ENCODE measurements at regions not wholly inside any gene's neighbourhood (a gene's known extent, or its start where the extent isn't known, plus 50 kb on each side); places are given as distances from the start of the nearest gene placed in this dataset.

DNA sequence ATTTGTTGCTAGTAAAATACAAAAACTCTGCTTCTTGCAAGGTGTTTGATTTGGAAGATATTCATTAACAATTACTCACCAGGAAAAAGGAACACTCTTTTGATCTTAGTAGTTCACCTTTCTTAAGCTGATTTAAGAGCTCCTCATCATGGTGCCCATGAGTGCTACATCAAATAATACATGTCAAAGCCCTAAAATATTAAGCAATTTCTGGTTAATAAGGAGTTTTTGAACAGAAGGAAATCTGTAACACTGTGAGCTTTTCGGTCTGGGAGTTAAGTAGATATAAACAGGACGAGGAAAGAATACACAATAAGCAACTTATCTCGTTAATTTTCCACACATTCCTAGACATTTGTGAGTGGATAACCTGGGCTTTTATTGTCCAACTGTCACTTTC, 83.9 kb upstream of the DCBLD2 start:
- Histone ChIP-seq H3K4me1 (peaks cover 14% of the 10 kb centered on the region), H3K9me3 (no peaks in the 10 kb centered on the region), H3K4me3 (ENCODE audit: low read depth, low read length) (no peak overlapping the region), H3K36me3 (ENCODE audit: control insufficient read depth, insufficient read depth, low read length) (no peaks in the 10 kb centered on the region), H3K27me3 (replicated peaks; ENCODE audit: control insufficient read depth, insufficient read depth, low read length) (no peaks in the 10 kb centered on the region)
- BruUV-seq (replicated peaks): no TSS peak
- TF ChIP-seq, protein P1, sequence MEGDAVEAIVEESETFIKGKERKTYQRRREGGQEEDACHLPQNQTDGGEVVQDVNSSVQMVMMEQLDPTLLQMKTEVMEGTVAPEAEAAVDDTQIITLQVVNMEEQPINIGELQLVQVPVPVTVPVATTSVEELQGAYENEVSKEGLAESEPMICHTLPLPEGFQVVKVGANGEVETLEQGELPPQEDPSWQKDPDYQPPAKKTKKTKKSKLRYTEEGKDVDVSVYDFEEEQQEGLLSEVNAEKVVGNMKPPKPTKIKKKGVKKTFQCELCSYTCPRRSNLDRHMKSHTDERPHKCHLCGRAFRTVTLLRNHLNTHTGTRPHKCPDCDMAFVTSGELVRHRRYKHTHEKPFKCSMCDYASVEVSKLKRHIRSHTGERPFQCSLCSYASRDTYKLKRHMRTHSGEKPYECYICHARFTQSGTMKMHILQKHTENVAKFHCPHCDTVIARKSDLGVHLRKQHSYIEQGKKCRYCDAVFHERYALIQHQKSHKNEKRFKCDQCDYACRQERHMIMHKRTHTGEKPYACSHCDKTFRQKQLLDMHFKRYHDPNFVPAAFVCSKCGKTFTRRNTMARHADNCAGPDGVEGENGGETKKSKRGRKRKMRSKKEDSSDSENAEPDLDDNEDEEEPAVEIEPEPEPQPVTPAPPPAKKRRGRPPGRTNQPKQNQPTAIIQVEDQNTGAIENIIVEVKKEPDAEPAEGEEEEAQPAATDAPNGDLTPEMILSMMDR (IDR thresholded peaks at IDR 0.05; ENCODE audit: insufficient read depth in 1 of 2, low read depth in 1 of 2, low read length in 1 of 2, severe bottlenecking in 1 of 2, unreplicated experiment in 1 of 2): no peak
- Mint-ChIP-seq H3K4me1 (ENCODE audit: low read depth, unreplicated experiment) (peaks cover 7% of the 10 kb centered on the region), H3K36me3 (ENCODE audit: insufficient read depth, unreplicated experiment) (no peaks in the 10 kb centered on the region), H3K27me3 (ENCODE audit: insufficient read depth, unreplicated experiment) (no peaks in the 10 kb centered on the region), H3K27ac (ENCODE audit: unreplicated experiment) (no peak overlapping the region), H3K9me3 (ENCODE audit: unreplicated experiment) (no peaks in the 10 kb centered on the region), H3K4me3 (ENCODE audit: unreplicated experiment) (no peak overlapping the region)
- intact Hi-C loops (cut with micrococcal nuclease; ENCODE audit: unreplicated experiment): no loop called here
- ChIA-PET POLR2A (no interaction called here), CTCF (no interaction called here)
- no peak for DNase-seq

DNA sequence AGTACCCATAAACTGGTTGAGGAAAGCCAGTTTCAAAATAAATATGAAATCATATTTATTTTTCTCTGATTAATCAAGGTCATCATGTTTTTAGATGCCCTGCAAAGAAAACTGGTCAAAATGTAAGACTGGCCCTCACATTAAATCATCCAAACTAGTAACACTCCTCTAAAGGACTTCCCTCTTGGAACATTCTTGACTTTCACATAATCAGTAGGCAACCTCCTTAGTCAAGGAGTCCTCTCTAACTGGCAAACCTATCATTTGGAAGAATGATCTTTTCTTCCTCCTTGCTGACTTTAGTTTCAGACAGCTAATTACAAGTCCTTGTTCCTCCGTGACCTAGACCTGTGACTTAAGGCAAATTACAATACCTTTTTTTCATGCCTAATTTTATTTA, 82.5 kb upstream of the DCBLD2 start:
- no peaks in the 10 kb centered on the region for H3K9me3 Mint-ChIP-seq (ENCODE audit: unreplicated experiment)
- H3K36me3 ChIP-seq (ENCODE audit: control insufficient read depth, insufficient read depth, low read length): no peaks in the 10 kb centered on the region
- peaks cover 3% of the 10 kb centered on the region for H3K27me3 Mint-ChIP-seq (ENCODE audit: insufficient read depth, unreplicated experiment)
- H3K36me3 Mint-ChIP-seq (ENCODE audit: insufficient read depth, unreplicated experiment): no peaks in the 10 kb centered on the region
- BruUV-seq (replicated peaks): no TSS peak
- intact Hi-C loops (cut with micrococcal nuclease; ENCODE audit: unreplicated experiment): no loop called here
- no peak for DNase-seq
- TF ChIP-seq, protein P1 (IDR thresholded peaks at IDR 0.05; ENCODE audit: insufficient read depth in 1 of 2, low read depth in 1 of 2, low read length in 1 of 2, severe bottlenecking in 1 of 2, unreplicated experiment in 1 of 2): no peak
- peaks cover 7% of the 10 kb centered on the region for H3K4me1 Mint-ChIP-seq (ENCODE audit: low read depth, unreplicated experiment)
- H3K4me1 ChIP-seq: peaks cover 14% of the 10 kb centered on the region
- H3K9me3 ChIP-seq: no peaks in the 10 kb centered on the region
- H3K27ac Mint-ChIP-seq (ENCODE audit: unreplicated experiment): no peak overlapping the region
- H3K4me3 Mint-ChIP-seq (ENCODE audit: unreplicated experiment): no peak overlapping the region
- H3K4me3 ChIP-seq (ENCODE audit: low read depth, low read length): no peak overlapping the region
- no peaks in the 10 kb centered on the region for H3K27me3 ChIP-seq (replicated peaks; ENCODE audit: control insufficient read depth, insufficient read depth, low read length)
- CTCF ChIA-PET: no interaction called here
- POLR2A ChIA-PET: no interaction called here

DNA sequence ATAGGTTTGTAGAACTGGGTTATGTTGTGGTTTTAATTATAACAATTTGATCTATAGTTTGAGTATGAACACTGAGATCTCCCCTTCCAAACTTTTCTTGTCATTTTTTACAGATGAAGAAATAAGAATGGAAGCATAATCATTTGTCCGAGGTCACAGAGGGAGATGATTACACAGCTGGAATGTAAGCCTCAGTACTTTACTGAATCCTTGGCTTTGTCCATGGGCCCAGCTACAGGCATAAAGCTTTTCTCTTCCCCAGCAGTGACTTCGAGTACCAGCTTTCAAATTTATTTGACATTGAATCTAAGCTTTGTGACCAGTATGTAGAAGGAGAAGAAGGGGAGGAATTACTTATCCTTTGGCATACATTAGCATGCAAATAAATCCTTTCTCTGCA, 80.9 kb upstream of the DCBLD2 start:
- peaks cover 14% of the 10 kb centered on the region for H3K4me1 ChIP-seq
- no peaks in the 10 kb centered on the region for H3K36me3 ChIP-seq (ENCODE audit: control insufficient read depth, insufficient read depth, low read length)
- H3K9me3 ChIP-seq: no peaks in the 10 kb centered on the region
- H3K36me3 Mint-ChIP-seq (ENCODE audit: insufficient read depth, unreplicated experiment): no peaks in the 10 kb centered on the region
- H3K27me3 Mint-ChIP-seq (ENCODE audit: insufficient read depth, unreplicated experiment): peaks cover 3% of the 10 kb centered on the region
- POLR2A ChIA-PET: no interaction called here
- peaks cover 7% of the 10 kb centered on the region for H3K4me1 Mint-ChIP-seq (ENCODE audit: low read depth, unreplicated experiment)
- no peak overlapping the region for H3K4me3 Mint-ChIP-seq (ENCODE audit: unreplicated experiment)
- no peak for DNase-seq
- no peak overlapping the region for H3K4me3 ChIP-seq (ENCODE audit: low read depth, low read length)
- no peaks in the 10 kb centered on the region for H3K27me3 ChIP-seq (replicated peaks; ENCODE audit: control insufficient read depth, insufficient read depth, low read length)
- H3K27ac Mint-ChIP-seq (ENCODE audit: unreplicated experiment): no peak overlapping the region
- H3K9me3 Mint-ChIP-seq (ENCODE audit: unreplicated experiment): no peaks in the 10 kb centered on the region
- intact Hi-C loops (cut with micrococcal nuclease; ENCODE audit: unreplicated experiment): no loop called here
- TF ChIP-seq, protein P1 (IDR thresholded peaks at IDR 0.05; ENCODE audit: insufficient read depth in 1 of 2, low read depth in 1 of 2, low read length in 1 of 2, severe bottlenecking in 1 of 2, unreplicated experiment in 1 of 2): no peak
- BruUV-seq (replicated peaks): no TSS peak
- CTCF ChIA-PET: no interaction called here

All from Caco-2 (cell line).